Activated CD8-positive, alpha-beta T cell treated with anti-CD3 and anti-CD28 coated beads, Interleukin-2, amount 10 ng/mL, durations not matched to agents 7 days and 5 days (primary cell): ENCODE measurements at regions not wholly inside any gene's neighbourhood (a gene's known extent, or its start where the extent isn't known, plus 50 kb on each side); places are given as distances from the start of the nearest gene placed in this dataset.
"Not testable (repeated sequence)": the region's sequence is repeated elsewhere in the genome, so short reads cannot be mapped to it uniquely, and the experiment has no call there.

ENCODE experiments used
- ATAC-seq: fragments of 150-1000 bp; cut with Tn5 transposase; one replicate; pipeline ENCODE4 v1.10.0; 2021; ENCODE audit warnings: moderate library complexity
- CTCF ChIA-PET: fragments of 350-600 bp; sonication (Branson Sonifier 250); formaldehyde crosslinking; loops from one replicate; lab custom pipeline; 2021; ENCODE audit warnings: antibody characterized with exemption; lab: Charles Lee
- POLR2A ChIA-PET: fragments of 350-600 bp; sonication (Branson Sonifier 250); formaldehyde crosslinking; loops from one replicate; lab custom pipeline; 2021; ENCODE audit warnings: antibody characterized with exemption; lab: Charles Lee
- DNase-seq: peaks from one replicate; pipeline ENCODE4 v3.0.0-alpha.2; 2020
- H3K27ac Mint-ChIP-seq: one replicate; pipeline ENCODE4 v1.8.0; 2021; ENCODE audit warnings: mild to moderate bottlenecking, mixed read lengths
- H3K27me3 Mint-ChIP-seq: one replicate; pipeline ENCODE4 v1.8.0; 2021; ENCODE audit warnings: low read depth, mixed read lengths
- H3K36me3 Mint-ChIP-seq: one replicate; pipeline ENCODE4 v1.8.0; 2021; ENCODE audit warnings: low read depth, mixed read lengths
- H3K4me1 Mint-ChIP-seq: one replicate; pipeline ENCODE4 v1.8.0; 2021; ENCODE audit warnings: low read depth, mixed read lengths
- H3K4me3 Mint-ChIP-seq: one replicate; pipeline ENCODE4 v1.8.0; 2021; ENCODE audit warnings: mild to moderate bottlenecking, mixed read lengths
- H3K9me3 Mint-ChIP-seq: one replicate; pipeline ENCODE4 v1.8.0; 2022; ENCODE audit warnings: mixed read lengths; ENCODE audit not compliant: insufficient read depth

DNA sequence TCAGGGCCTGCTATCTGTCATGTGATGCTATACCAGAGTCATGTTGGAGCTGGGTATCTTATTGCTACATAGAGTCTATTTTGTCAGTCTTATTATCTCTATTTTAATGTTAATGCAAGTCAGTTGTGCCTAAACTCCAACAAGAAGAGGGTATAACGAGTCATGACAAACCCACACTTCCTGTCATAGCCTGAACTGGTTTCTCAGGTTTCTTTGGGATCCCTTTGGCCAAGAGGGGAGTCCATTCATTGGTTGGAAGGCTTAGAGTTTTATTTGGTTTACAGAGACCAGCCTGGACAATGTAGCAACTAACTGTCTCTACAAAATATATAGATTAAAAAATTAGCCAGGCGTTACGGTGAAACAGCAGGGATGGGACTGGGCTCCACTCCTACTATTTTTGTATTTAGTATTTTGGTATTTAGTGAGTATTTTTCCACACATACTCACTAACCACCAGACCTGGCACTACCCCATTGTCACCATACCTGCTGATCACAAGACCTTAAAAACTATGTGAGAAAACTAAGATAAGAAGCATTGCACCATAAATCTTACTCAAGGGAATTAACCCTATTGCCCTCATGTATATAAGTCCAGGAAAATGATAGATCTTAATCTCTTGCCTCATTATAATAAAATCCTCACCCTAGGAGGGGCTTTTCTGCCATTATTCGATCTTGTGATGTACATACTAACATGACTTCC, 387.5 kb downstream of the IPO8 start:
- no peaks in the 10 kb centered on the region for H3K9me3 Mint-ChIP-seq
- CTCF ChIA-PET = no interaction called here

GRCh38 chr12:30304528-30304927, 391.1 kb downstream of the IPO8 start:
- no peaks in the 10 kb centered on the region for H3K36me3 Mint-ChIP-seq
- no peak overlapping the region for H3K4me3 Mint-ChIP-seq
- H3K27me3 Mint-ChIP-seq = no peaks in the 10 kb centered on the region
- DNase-seq = no peak
- no peak for ATAC-seq
- no peaks in the 10 kb centered on the region for H3K4me1 Mint-ChIP-seq
- CTCF ChIA-PET = no interaction called here
- no peaks in the 10 kb centered on the region for H3K9me3 Mint-ChIP-seq
- H3K27ac Mint-ChIP-seq = no peak overlapping the region
- POLR2A ChIA-PET = no interaction called here

More for the DNA sequence above, 387.5 kb downstream of the IPO8 start:
- no peaks in the 10 kb centered on the region for H3K36me3 Mint-ChIP-seq
- H3K4me3 Mint-ChIP-seq = no peak overlapping the region
- H3K4me1 Mint-ChIP-seq = no peaks in the 10 kb centered on the region
- POLR2A ChIA-PET = no interaction called here
- no peak for ATAC-seq
- H3K27ac Mint-ChIP-seq = no peak overlapping the region
- no peaks in the 10 kb centered on the region for H3K27me3 Mint-ChIP-seq
- DNase-seq = no peak

DNA sequence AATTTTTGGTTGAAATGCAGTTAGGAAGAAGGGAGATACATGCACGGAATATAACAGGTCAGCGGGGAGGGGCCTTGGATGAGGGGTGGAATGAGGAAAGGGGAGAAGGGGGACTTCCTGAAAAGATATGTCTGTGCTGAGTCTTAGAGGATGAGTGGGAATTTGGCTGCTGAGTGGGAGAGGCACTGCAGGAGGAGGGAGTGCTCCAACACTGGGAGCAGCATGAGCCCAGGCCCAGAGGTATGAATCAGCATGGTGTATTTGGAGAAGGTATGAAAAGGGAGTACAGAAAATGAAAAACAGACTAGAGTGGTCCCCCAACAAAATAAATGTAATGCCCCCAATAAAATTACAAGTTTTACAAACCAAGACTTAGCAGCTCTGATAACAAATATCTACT, 394.4 kb downstream of the IPO8 start:
- Mint-ChIP-seq H3K9me3 (no peaks in the 10 kb centered on the region), H3K27ac (no peak overlapping the region), H3K27me3 (no peaks in the 10 kb centered on the region), H3K36me3 (no peaks in the 10 kb centered on the region), H3K4me3 (no peak overlapping the region), H3K4me1 (no peaks in the 10 kb centered on the region)
- DNase-seq = no peak
- ATAC-seq = no peak
- ChIA-PET POLR2A (no interaction called here), CTCF (no interaction called here)

DNA sequence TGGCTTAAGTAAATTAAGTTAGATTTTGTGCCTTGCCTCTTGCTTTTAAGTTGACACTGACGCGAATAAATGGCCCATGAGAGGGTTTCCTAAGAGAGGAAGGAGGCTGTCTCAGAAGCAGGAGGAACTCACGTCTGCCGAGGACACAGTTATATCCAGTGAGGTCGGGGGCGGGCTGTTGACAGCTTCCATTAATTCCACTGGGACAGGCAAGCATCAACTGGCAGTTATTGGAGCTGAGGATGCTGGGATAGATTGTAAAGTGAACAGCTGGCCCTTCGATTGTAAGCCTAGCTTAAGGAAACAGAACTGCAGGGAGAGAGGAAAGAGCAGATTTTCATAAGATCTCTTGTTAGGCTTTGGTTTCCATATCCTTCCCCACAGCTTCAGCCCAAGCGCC, 399.2 kb downstream of the IPO8 start:
- H3K27ac Mint-ChIP-seq = no peak overlapping the region
- CTCF ChIA-PET = no interaction called here
- H3K4me1 Mint-ChIP-seq = no peaks in the 10 kb centered on the region
- POLR2A ChIA-PET = no interaction called here
- ATAC-seq (no peak), DNase-seq (no peak)
- no peak overlapping the region for H3K4me3 Mint-ChIP-seq
- H3K27me3 Mint-ChIP-seq = no peaks in the 10 kb centered on the region
- no peaks in the 10 kb centered on the region for H3K36me3 Mint-ChIP-seq
- H3K9me3 Mint-ChIP-seq = no peaks in the 10 kb centered on the region

DNA sequence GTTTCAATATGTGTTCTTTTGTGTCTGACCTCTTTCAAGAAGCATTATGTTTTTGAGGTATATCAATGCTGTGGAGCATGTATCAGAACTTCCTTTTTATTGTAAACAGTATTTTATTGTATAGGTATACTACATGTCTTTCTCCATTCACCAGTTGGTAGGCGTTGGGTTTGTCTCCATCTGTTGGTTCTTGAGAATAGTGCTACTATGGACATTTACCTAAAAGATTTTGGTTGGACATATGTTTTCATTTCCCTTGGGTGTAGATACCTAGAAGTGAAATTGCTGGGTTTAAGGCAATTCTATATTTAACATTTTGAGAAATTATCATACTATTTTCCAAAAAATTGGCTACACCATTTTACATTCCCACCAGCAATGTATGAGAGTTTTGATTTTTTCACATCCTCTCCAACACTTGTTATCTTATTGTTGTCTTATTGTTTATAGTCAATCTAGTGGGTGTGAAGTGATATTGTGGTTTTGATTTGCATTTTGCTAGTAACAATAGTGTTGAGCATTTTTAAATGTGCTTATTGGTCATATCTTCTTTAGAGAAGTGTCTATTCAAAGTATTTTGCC, 409.2 kb downstream of the IPO8 start:
- DNase-seq (no peak), ATAC-seq (no peak)
- H3K27me3 Mint-ChIP-seq = no peaks in the 10 kb centered on the region
- no peaks in the 10 kb centered on the region for H3K4me1 Mint-ChIP-seq
- ChIA-PET CTCF (no interaction called here), POLR2A (no interaction called here)
- H3K9me3 Mint-ChIP-seq = peaks cover 3% of the 10 kb centered on the region
- no peak overlapping the region for H3K4me3 Mint-ChIP-seq
- H3K27ac Mint-ChIP-seq = no peak overlapping the region
- H3K36me3 Mint-ChIP-seq = no peaks in the 10 kb centered on the region

- ATAC-seq (no peak), DNase-seq (no peak)
- H3K4me1 Mint-ChIP-seq = no peaks in the 10 kb centered on the region
- H3K4me3 Mint-ChIP-seq = no peak overlapping the region
- H3K9me3 Mint-ChIP-seq = no peaks in the 10 kb centered on the region
- H3K27me3 Mint-ChIP-seq = no peaks in the 10 kb centered on the region
- CTCF ChIA-PET = no interaction called here
- POLR2A ChIA-PET = no interaction called here
- H3K36me3 Mint-ChIP-seq = no peaks in the 10 kb centered on the region
- no peak overlapping the region for H3K27ac Mint-ChIP-seq
Measured at GRCh38 chr12:30278401-30278800, 417.3 kb downstream of the IPO8 start.

GRCh38 chr12:30272515-30272914, 423.2 kb downstream of the IPO8 start:
- ATAC-seq, CTCF ChIA-PET, H3K27me3 Mint-ChIP-seq, H3K27ac Mint-ChIP-seq, POLR2A ChIA-PET, H3K36me3 Mint-ChIP-seq, H3K4me3 Mint-ChIP-seq, H3K9me3 Mint-ChIP-seq, DNase-seq, H3K4me1 Mint-ChIP-seq: not testable (repeated sequence)

- no peak overlapping the region for H3K4me3 Mint-ChIP-seq
- no peaks in the 10 kb centered on the region for H3K36me3 Mint-ChIP-seq
- H3K27me3 Mint-ChIP-seq = no peaks in the 10 kb centered on the region
- H3K4me1 Mint-ChIP-seq = no peaks in the 10 kb centered on the region
- POLR2A ChIA-PET = no interaction called here
- CTCF ChIA-PET = no interaction called here
- peaks cover 14% of the 10 kb centered on the region for H3K9me3 Mint-ChIP-seq
- DNase-seq = no peak
- no peak for ATAC-seq
- H3K27ac Mint-ChIP-seq = no peak overlapping the region
Measured at GRCh38 chr12:30269496-30269895, 426.2 kb downstream of the IPO8 start.

- no peaks in the 10 kb centered on the region for H3K27me3 Mint-ChIP-seq
- peaks cover 12% of the 10 kb centered on the region for H3K9me3 Mint-ChIP-seq
- ChIA-PET POLR2A (no interaction called here), CTCF (no interaction called here)
- H3K36me3 Mint-ChIP-seq = no peaks in the 10 kb centered on the region
- no peak overlapping the region for H3K4me3 Mint-ChIP-seq
- no peak overlapping the region for H3K27ac Mint-ChIP-seq
- ATAC-seq (no peak), DNase-seq (no peak)
- H3K4me1 Mint-ChIP-seq = no peaks in the 10 kb centered on the region
Measured at GRCh38 chr12:30268041-30268440, 427.6 kb downstream of the IPO8 start.

DNA sequence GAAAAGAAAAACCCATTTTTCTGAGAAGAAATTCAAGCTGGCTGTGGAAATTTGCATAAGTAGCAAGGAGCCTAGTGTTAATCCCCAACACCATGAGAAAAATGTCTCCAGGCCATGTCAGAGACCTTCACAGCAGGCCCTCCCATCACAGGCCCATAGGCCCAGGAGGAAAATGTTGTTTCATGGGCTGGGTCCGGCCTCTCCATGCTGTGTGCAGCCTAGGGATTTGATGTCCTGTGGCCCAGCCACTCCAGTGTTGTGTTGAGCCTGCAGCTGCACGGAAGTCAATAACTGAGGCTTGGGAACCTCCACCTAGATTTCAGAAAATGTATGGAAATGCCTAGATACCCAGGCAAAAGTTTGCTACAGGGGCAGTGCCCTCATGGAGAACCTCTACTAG, 432.2 kb downstream of the IPO8 start:
- Mint-ChIP-seq H3K9me3 (peaks cover 5% of the 10 kb centered on the region), H3K4me1 (no peaks in the 10 kb centered on the region), H3K36me3 (no peaks in the 10 kb centered on the region), H3K27ac (no peak overlapping the region), H3K27me3 (no peaks in the 10 kb centered on the region), H3K4me3 (no peak overlapping the region)
- DNase-seq = no peak
- ChIA-PET POLR2A (no interaction called here), CTCF (no interaction called here)
- no peak for ATAC-seq

- Mint-ChIP-seq H3K4me3 (no peak overlapping the region), H3K27ac (no peak overlapping the region), H3K9me3 (no peaks in the 10 kb centered on the region), H3K36me3 (no peaks in the 10 kb centered on the region), H3K4me1 (no peaks in the 10 kb centered on the region), H3K27me3 (no peaks in the 10 kb centered on the region)
- CTCF ChIA-PET = no interaction called here
- no peak for DNase-seq
- no peak for ATAC-seq
- POLR2A ChIA-PET = no interaction called here
Measured at GRCh38 chr12:30257618-30258017, 438.1 kb downstream of the IPO8 start.

DNA sequence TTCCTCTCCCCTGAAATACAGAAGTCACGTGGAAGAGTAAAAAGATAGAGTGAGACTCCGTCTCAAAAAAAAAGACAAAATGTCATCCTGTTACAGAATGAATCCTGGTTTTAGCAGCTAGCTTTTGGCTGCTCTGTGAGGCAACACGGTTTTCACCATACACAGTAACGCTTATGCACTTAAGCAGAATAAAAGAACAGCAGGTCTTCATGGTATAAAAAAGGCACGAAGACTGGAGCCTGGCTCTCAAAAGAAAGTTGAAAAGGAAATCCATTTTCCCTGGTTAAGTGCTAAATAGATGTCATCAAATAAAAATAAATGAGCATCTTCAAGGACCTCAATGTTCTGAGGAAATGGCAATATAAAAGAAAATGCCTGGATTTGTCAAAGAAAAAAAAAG, 444.1 kb downstream of the IPO8 start:
- Mint-ChIP-seq H3K4me1 (no peaks in the 10 kb centered on the region), H3K4me3 (no peak overlapping the region), H3K27ac (no peak overlapping the region), H3K9me3 (no peaks in the 10 kb centered on the region), H3K27me3 (no peaks in the 10 kb centered on the region), H3K36me3 (no peaks in the 10 kb centered on the region)
- ATAC-seq (no peak), DNase-seq (no peak)
- POLR2A ChIA-PET = no interaction called here
- CTCF ChIA-PET = no interaction called here

DNA sequence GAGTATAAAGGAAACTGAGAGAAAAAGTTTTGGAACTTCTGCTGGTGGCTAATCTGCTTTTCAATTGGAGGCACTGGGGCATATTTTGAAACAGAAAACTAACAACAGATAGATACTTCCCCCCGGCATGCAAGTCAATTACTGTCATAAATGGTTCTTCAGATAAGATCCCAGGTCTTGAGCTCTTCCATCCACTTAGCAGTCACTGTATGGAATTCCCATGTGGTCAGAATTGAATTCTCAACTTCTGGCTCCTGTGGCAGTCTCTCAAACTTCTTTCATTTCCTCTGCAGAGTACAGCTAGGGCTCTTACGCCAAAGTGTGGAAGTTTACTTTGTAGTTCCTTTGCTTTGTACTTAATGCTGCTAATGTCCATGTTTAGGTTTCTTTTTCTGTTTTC, 452.2 kb downstream of the IPO8 start:
- no peak for DNase-seq
- H3K27me3 Mint-ChIP-seq = no peaks in the 10 kb centered on the region
- no peak overlapping the region for H3K27ac Mint-ChIP-seq
- no peak overlapping the region for H3K4me3 Mint-ChIP-seq
- no peaks in the 10 kb centered on the region for H3K36me3 Mint-ChIP-seq
- ChIA-PET CTCF (no interaction called here), POLR2A (no interaction called here)
- H3K4me1 Mint-ChIP-seq = no peaks in the 10 kb centered on the region
- ATAC-seq = no peak
- H3K9me3 Mint-ChIP-seq = no peaks in the 10 kb centered on the region
